ENCODE measurements at regions not wholly inside any gene's neighbourhood (a gene's known extent, or its start where the extent isn't known, plus 50 kb on each side); places are given as distances from the start of the nearest gene placed in this dataset.
"Not testable (repeated sequence)": the region's sequence is repeated elsewhere in the genome, so short reads cannot be mapped to it uniquely, and the experiment has no call there.

GRCh38 chr5:13045897-13046551, 898.5 kb downstream of the DNAH5 start:
- DNase-seq (ENCODE audit: low spot score), result no peak

- DNase-seq (ENCODE audit: low spot score), result no peak
Measured at GRCh38 chr5:13034061-13034460, 910.4 kb downstream of the DNAH5 start.

GRCh38 chr5:13029211-13029610, 915.3 kb downstream of the DNAH5 start:
- DNase-seq (ENCODE audit: low spot score), result no peak

GRCh38 chr5:13027874-13028273, 916.6 kb downstream of the DNAH5 start:
- DNase-seq (ENCODE audit: low spot score), result no peak

GRCh38 chr5:13019729-13020128, 924.8 kb downstream of the DNAH5 start:
- no peak for DNase-seq (ENCODE audit: low spot score)

GRCh38 chr5:13003457-13003856, 941.0 kb downstream of the DNAH5 start:
- no peak for DNase-seq (ENCODE audit: low spot score)

- no peak for DNase-seq (ENCODE audit: low spot score)
Measured at GRCh38 chr5:12999667-13000066, 944.8 kb downstream of the DNAH5 start.

GRCh38 chr5:12985142-12985541, 959.3 kb downstream of the DNAH5 start:
- DNase-seq (ENCODE audit: low spot score), result no peak

- DNase-seq (ENCODE audit: low spot score), result no peak
Measured at GRCh38 chr5:12974856-12975255, 969.6 kb downstream of the DNAH5 start.

GRCh38 chr5:12965804-12966203, 978.7 kb downstream of the DNAH5 start:
- no peak for DNase-seq (ENCODE audit: low spot score)

- DNase-seq (ENCODE audit: low spot score), result no peak
Measured at GRCh38 chr5:12959713-12960112, 984.8 kb downstream of the DNAH5 start.

GRCh38 chr5:12952409-12952808, 992.1 kb downstream of the DNAH5 start:
- DNase-seq (ENCODE audit: low spot score), result no peak

- DNase-seq (ENCODE audit: low spot score), result no peak
Measured at GRCh38 chr5:12951846-12952245, 992.6 kb downstream of the DNAH5 start.

- no peak for DNase-seq (ENCODE audit: low spot score)
Measured at GRCh38 chr5:12947379-12947778, 997.1 kb downstream of the DNAH5 start.

- DNase-seq (ENCODE audit: low spot score), result not testable (repeated sequence)
Measured at GRCh38 chr5:12945477-12945876, 999.0 kb downstream of the DNAH5 start.

GRCh38 chr5:12936221-12936620, 1008.3 kb downstream of the DNAH5 start:
- DNase-seq (ENCODE audit: low spot score), result no peak

- no peak for DNase-seq (ENCODE audit: low spot score)
Measured at GRCh38 chr5:12934722-12935121, 1009.8 kb downstream of the DNAH5 start.

- DNase-seq (ENCODE audit: low spot score), result no peak
Measured at GRCh38 chr5:12920527-12920926, 1016.3 kb upstream of the CTNND2 start.

GRCh38 chr5:12911156-12911555, 1006.9 kb upstream of the CTNND2 start:
- DNase-seq (ENCODE audit: low spot score), result no peak

- no peak for DNase-seq (ENCODE audit: low spot score)
Measured at GRCh38 chr5:12910641-12911040, 1006.4 kb upstream of the CTNND2 start.

- no peak for DNase-seq (ENCODE audit: low spot score)
Measured at GRCh38 chr5:12902611-12903010, 998.4 kb upstream of the CTNND2 start.

GRCh38 chr5:12901696-12902095, 997.5 kb upstream of the CTNND2 start:
- DNase-seq (ENCODE audit: low spot score), result no peak

GRCh38 chr5:12896086-12896485, 991.8 kb upstream of the CTNND2 start:
- no peak for DNase-seq (ENCODE audit: low spot score)

- DNase-seq (ENCODE audit: low spot score), result no peak
Measured at GRCh38 chr5:12885018-12885417, 980.8 kb upstream of the CTNND2 start.

GRCh38 chr5:12883395-12883794, 979.1 kb upstream of the CTNND2 start:
- DNase-seq (ENCODE audit: low spot score), result no peak
